Calu3 (cell line): ENCODE measurements at regions not wholly inside any gene's neighbourhood (a gene's known extent, or its start where the extent isn't known, plus 50 kb on each side); places are given as distances from the start of the nearest gene placed in this dataset.
"Not testable (repeated sequence)": the region's sequence is repeated elsewhere in the genome, so short reads cannot be mapped to it uniquely, and the experiment has no call there.

ENCODE experiments used
- BruUV-seq: library from RNA; stranded (reverse); fragments of 400-500 nt; replicated peaks from 2 replicates; lab custom pipeline; 2021; lab: Mats Ljungman, UMichigan
- CTCF ChIA-PET: fragments of 300-600 bp; sonication (Branson Sonifier 250); formaldehyde crosslinking; loops from one replicate; lab custom pipeline; 2022; ENCODE audit warnings: antibody characterized with exemption; lab: Charles Lee
- DNase-seq: peaks from one replicate; pipeline ENCODE4 v3.0.0; 2022
- H3K27ac Mint-ChIP-seq: one replicate; pipeline ENCODE4 v1.8.0; 2022; ENCODE audit warnings: mixed read lengths; ENCODE audit not compliant: unreplicated experiment
- H3K27me3 Mint-ChIP-seq: one replicate; pipeline ENCODE4 v1.8.0; 2022; ENCODE audit warnings: mixed read lengths; ENCODE audit not compliant: unreplicated experiment
- H3K36me3 Mint-ChIP-seq: one replicate; pipeline ENCODE4 v1.8.0; 2022; ENCODE audit warnings: mild to moderate bottlenecking, moderate library complexity, mixed read lengths; ENCODE audit not compliant: insufficient read depth, unreplicated experiment
- H3K4me1 Mint-ChIP-seq: one replicate; pipeline ENCODE4 v1.8.0; 2022; ENCODE audit warnings: mild to moderate bottlenecking, low read depth, mixed read lengths; ENCODE audit not compliant: unreplicated experiment
- H3K4me3 Mint-ChIP-seq: one replicate; pipeline ENCODE4 v1.8.0; 2022; ENCODE audit warnings: mild to moderate bottlenecking, low read depth, moderate library complexity, mixed read lengths; ENCODE audit not compliant: unreplicated experiment
- H3K9me3 Mint-ChIP-seq: one replicate; pipeline ENCODE4 v1.8.0; 2022; ENCODE audit warnings: low read depth, mixed read lengths; ENCODE audit not compliant: unreplicated experiment
- intact Hi-C: fragments of 100-400 bp; cut with micrococcal nuclease; formaldehyde crosslinking; loops from one replicate; pipeline ENCODE4 v1.10.0; 2022; ENCODE audit not compliant: unreplicated experiment
- TF ChIP-seq, protein P1 (sequence below): fragments of 200-600 bp; IDR thresholded peaks from one replicate; pipeline ENCODE4 v1.8.0; 2022; ENCODE audit warnings: antibody characterized with exemption; ENCODE audit not compliant: unreplicated experiment

DNA sequence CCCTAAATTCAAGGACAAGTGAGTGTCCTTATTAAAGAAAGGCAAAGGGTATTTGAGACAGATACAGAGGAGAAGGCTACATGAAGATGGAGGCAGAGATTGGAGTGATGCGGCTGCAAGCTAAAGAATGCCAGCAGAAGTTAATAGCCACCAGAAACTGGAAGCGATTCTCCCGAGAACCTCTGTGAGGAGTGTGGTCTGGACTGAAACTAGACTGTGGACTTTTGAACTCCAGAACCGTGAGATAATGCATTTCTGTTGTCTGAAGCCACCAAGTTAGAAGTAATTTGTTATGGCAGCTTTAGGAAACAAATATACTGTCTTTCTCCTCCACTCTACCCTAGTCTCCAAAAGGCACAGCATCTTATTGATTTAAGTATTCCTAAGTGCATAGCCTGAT is 80.3 kb upstream of the CREB5 start:
- TF ChIP-seq, protein P1, sequence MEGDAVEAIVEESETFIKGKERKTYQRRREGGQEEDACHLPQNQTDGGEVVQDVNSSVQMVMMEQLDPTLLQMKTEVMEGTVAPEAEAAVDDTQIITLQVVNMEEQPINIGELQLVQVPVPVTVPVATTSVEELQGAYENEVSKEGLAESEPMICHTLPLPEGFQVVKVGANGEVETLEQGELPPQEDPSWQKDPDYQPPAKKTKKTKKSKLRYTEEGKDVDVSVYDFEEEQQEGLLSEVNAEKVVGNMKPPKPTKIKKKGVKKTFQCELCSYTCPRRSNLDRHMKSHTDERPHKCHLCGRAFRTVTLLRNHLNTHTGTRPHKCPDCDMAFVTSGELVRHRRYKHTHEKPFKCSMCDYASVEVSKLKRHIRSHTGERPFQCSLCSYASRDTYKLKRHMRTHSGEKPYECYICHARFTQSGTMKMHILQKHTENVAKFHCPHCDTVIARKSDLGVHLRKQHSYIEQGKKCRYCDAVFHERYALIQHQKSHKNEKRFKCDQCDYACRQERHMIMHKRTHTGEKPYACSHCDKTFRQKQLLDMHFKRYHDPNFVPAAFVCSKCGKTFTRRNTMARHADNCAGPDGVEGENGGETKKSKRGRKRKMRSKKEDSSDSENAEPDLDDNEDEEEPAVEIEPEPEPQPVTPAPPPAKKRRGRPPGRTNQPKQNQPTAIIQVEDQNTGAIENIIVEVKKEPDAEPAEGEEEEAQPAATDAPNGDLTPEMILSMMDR: no peak
- Mint-ChIP-seq H3K27me3 (no peaks in the 10 kb centered on the region), H3K9me3 (peaks cover 2% of the 10 kb centered on the region), H3K27ac (no peak overlapping the region), H3K4me1 (no peaks in the 10 kb centered on the region), H3K36me3 (no peaks in the 10 kb centered on the region), H3K4me3 (no peak overlapping the region)
- no TSS peak for BruUV-seq
- no peak for DNase-seq
- CTCF ChIA-PET: no interaction called here
- intact Hi-C loops: no loop called here

GRCh38 chr7:28333548-28333947 is 78.8 kb upstream of the CREB5 start:
- H3K4me3 Mint-ChIP-seq, H3K4me1 Mint-ChIP-seq, BruUV-seq, CTCF ChIA-PET, H3K27ac Mint-ChIP-seq, H3K27me3 Mint-ChIP-seq, H3K9me3 Mint-ChIP-seq, DNase-seq, intact Hi-C loops, H3K36me3 Mint-ChIP-seq: not testable (repeated sequence)

GRCh38 chr7:28336806-28337205 is 75.5 kb upstream of the CREB5 start:
- Mint-ChIP-seq H3K4me3 (no peak overlapping the region), H3K36me3 (no peaks in the 10 kb centered on the region), H3K27ac (no peak overlapping the region), H3K27me3 (no peaks in the 10 kb centered on the region), H3K4me1 (no peaks in the 10 kb centered on the region), H3K9me3 (peaks cover 2% of the 10 kb centered on the region)
- CTCF ChIA-PET: interaction anchor here (0.6 kb wide), 1 partner anchor 243 kb away, joined by 6 read pairs; no protein-coding TSS in a partner anchor
- BruUV-seq: no TSS peak
- TF ChIP-seq, protein P1: no peak
- DNase-seq: no peak
- intact Hi-C loops: no loop called here

DNA sequence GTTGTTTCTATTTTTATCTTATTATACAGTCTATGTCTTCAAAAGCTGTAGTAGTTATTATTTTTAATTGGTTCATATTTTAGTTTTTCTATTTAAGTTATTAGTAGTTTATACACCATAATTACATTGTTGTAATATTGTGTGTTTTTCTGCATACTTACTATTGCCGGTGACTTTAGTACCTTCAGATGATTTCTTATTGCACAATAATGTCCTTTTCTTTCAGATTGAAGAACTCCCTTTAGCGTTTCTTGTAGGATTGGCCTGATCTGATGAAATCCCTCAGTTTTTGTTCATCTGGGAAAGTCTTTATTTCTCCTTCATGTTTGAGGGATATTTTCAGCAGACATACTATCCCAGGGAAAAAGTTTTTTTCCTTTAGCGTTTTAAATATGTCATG is 74.3 kb upstream of the CREB5 start:
- H3K4me3 Mint-ChIP-seq: no peak overlapping the region
- DNase-seq: no peak
- H3K27me3 Mint-ChIP-seq: no peaks in the 10 kb centered on the region
- no peaks in the 10 kb centered on the region for H3K4me1 Mint-ChIP-seq
- BruUV-seq: no TSS peak
- peaks cover 2% of the 10 kb centered on the region for H3K9me3 Mint-ChIP-seq
- H3K27ac Mint-ChIP-seq: no peak overlapping the region
- TF ChIP-seq, protein P1: no peak
- CTCF ChIA-PET: no interaction called here
- H3K36me3 Mint-ChIP-seq: no peaks in the 10 kb centered on the region
- intact Hi-C loops: no loop called here

DNA sequence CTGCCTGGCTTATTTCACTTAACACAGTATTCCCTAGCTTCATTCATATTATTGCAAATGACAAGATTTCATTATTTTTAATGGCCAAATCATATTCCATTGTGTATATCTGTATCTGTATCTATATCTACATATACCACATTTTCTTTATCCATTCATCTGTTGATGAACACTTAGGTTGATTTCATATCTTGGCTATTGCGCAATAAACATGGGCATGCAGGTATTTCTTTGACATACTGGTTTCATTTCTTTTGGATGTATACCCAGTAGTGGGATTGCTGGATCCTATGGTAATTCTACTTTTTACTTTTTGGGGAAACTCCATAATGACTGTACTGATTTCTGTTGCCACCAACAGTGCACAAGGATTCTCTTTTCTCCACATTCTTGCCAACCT is 68.9 kb upstream of the CREB5 start:
- Mint-ChIP-seq H3K27ac (no peak overlapping the region), H3K9me3 (peaks cover 5% of the 10 kb centered on the region), H3K36me3 (no peaks in the 10 kb centered on the region), H3K27me3 (no peaks in the 10 kb centered on the region), H3K4me3 (no peak overlapping the region), H3K4me1 (no peaks in the 10 kb centered on the region)
- intact Hi-C loops: no loop called here
- no TSS peak for BruUV-seq
- no peak for DNase-seq
- CTCF ChIA-PET: no interaction called here
- TF ChIP-seq, protein P1: no peak
